ENCODE measurements at regions not wholly inside any gene's neighbourhood (a gene's known extent, or its start where the extent isn't known, plus 50 kb on each side); places are given as distances from the start of the nearest gene placed in this dataset.

DNA sequence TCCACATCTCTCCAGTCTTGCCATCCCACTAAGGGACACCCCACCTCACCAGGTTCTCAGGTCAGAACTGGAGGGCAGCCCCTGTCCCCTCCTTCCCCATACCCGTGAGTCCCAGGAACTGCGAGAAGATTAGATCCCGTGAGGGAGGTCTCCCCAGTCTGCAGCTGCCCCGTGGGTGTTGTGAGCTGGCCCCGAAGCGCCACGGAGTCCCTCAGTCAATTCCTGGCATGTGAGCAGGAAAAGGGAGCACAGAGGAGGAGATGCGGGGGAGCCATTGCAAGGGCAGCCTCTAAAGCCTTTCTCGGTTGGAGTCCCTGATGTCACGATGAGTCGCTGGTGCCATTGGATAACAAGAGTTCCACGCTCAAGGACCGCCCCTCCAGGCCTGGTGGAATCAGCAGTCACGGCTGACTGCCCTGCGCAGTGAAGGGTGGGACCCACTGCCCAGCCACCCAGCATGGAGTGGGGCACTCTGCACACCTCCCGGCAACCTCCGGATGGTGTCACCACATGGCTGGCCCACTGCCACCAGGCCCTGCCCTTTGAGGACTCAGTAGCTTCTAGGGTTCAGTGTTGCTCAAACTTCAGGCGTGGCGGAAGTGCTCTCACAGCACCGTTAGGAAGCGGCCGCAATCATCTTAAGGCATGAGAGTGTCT lies 434.9 kb upstream of the MYT1L start:
- Histone ChIP-seq H3K27me3 (no peaks in the 10 kb centered on the region), H3K9me3 (no peaks in the 10 kb centered on the region), H3K4me3 (no peak overlapping the region), H3K4me1 (no peaks in the 10 kb centered on the region), H3K36me3 (no peaks in the 10 kb centered on the region), H3K27ac (no peak overlapping the region)
- DNase-seq: peak; percentile 56
- ATAC-seq: no peak
- TF ChIP-seq, protein P1, sequence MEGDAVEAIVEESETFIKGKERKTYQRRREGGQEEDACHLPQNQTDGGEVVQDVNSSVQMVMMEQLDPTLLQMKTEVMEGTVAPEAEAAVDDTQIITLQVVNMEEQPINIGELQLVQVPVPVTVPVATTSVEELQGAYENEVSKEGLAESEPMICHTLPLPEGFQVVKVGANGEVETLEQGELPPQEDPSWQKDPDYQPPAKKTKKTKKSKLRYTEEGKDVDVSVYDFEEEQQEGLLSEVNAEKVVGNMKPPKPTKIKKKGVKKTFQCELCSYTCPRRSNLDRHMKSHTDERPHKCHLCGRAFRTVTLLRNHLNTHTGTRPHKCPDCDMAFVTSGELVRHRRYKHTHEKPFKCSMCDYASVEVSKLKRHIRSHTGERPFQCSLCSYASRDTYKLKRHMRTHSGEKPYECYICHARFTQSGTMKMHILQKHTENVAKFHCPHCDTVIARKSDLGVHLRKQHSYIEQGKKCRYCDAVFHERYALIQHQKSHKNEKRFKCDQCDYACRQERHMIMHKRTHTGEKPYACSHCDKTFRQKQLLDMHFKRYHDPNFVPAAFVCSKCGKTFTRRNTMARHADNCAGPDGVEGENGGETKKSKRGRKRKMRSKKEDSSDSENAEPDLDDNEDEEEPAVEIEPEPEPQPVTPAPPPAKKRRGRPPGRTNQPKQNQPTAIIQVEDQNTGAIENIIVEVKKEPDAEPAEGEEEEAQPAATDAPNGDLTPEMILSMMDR (IDR thresholded peaks at IDR 0.05): no peak
- intact Hi-C loops (cut with DNase I): no loop called here

GRCh38 chr2:2765176-2765800 lies 434.2 kb upstream of the MYT1L start:
- H3K9me3 ChIP-seq: no peaks in the 10 kb centered on the region
- no peaks in the 10 kb centered on the region for H3K36me3 ChIP-seq
- TF ChIP-seq, protein P1 (IDR thresholded peaks at IDR 0.05): no peak
- intact Hi-C loops (cut with DNase I): no loop called here
- H3K4me1 ChIP-seq: no peaks in the 10 kb centered on the region
- DNase-seq (peak; percentile 45), ATAC-seq (no peak)
- no peak overlapping the region for H3K27ac ChIP-seq
- no peak overlapping the region for H3K4me3 ChIP-seq
- no peaks in the 10 kb centered on the region for H3K27me3 ChIP-seq

GRCh38 chr2:2764739-2765138 lies 433.7 kb upstream of the MYT1L start:
- Histone ChIP-seq H3K4me3 (no peak overlapping the region), H3K36me3 (no peaks in the 10 kb centered on the region), H3K27ac (no peak overlapping the region), H3K4me1 (no peaks in the 10 kb centered on the region), H3K9me3 (no peaks in the 10 kb centered on the region), H3K27me3 (no peaks in the 10 kb centered on the region)
- ATAC-seq (no peak), DNase-seq (no peak)
- intact Hi-C loops (cut with DNase I): no loop called here
- TF ChIP-seq, protein P1 (IDR thresholded peaks at IDR 0.05): no peak

DNA sequence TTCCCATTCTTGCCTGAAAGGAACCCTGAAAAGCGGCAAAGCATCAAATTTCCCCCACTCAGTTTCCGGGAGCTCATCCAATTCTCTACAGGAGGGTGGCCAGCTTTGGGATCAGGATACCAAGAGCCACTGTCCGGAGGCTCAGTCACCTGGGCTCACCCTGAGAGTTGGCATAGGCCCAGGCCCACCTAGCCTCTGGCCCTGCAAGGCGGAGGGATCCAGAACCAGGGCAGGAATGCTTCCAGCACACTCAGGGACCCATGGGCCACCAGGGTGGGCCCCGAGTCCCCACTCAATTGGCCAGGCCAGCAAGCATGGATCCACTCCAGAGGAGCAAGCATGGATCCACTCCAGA lies 432.9 kb upstream of the MYT1L start:
- DNase-seq: no peak
- H3K4me1 ChIP-seq: no peaks in the 10 kb centered on the region
- no peak overlapping the region for H3K4me3 ChIP-seq
- H3K27ac ChIP-seq: no peak overlapping the region
- TF ChIP-seq, protein P1 (IDR thresholded peaks at IDR 0.05): no peak
- H3K27me3 ChIP-seq: no peaks in the 10 kb centered on the region
- H3K36me3 ChIP-seq: no peaks in the 10 kb centered on the region
- ATAC-seq: no peak
- H3K9me3 ChIP-seq: no peaks in the 10 kb centered on the region
- intact Hi-C loops (cut with DNase I): no loop called here

GRCh38 chr2:2763351-2764000 lies 432.4 kb upstream of the MYT1L start:
- intact Hi-C loops (cut with DNase I): no loop called here
- DNase-seq: no peak
- H3K27ac ChIP-seq: no peak overlapping the region
- H3K4me3 ChIP-seq: no peak overlapping the region
- no peaks in the 10 kb centered on the region for H3K9me3 ChIP-seq
- no peaks in the 10 kb centered on the region for H3K27me3 ChIP-seq
- H3K36me3 ChIP-seq: no peaks in the 10 kb centered on the region
- TF ChIP-seq, protein P1 (IDR thresholded peaks at IDR 0.05): no peak
- no peak for ATAC-seq
- no peaks in the 10 kb centered on the region for H3K4me1 ChIP-seq

All from upper lobe of right lung (tissue), 1 donor.